Loucy (cell line): ENCODE measurements at regions not wholly inside any gene's neighbourhood (a gene's known extent, or its start where the extent isn't known, plus 50 kb on each side); places are given as distances from the start of the nearest gene placed in this dataset.

Experiments used
- H2AFZ ChIP-seq: fragments of 200-600 bp; sonication (generic); 2 replicates; pipeline ENCODE4 v1.6.0; 2016; ENCODE audit warnings: antibody characterized with exemption, mild to moderate bottlenecking, low read length, moderate library complexity
- H3F3A ChIP-seq: fragments of 200-600 bp; 2 replicates; pipeline ENCODE4 v1.6.0; 2016; ENCODE audit warnings: antibody characterized with exemption, low read depth, mild to moderate bottlenecking
- H3K27me3 ChIP-seq: fragments of 200-600 bp; sonication (generic); 2 replicates; pipeline ENCODE4 v1.6.1; 2014; ENCODE audit warnings: low read length, mild to moderate bottlenecking; ENCODE audit not compliant: insufficient read depth, poor library complexity, severe bottlenecking
- H3K36me3 ChIP-seq: fragments of 200-600 bp; sonication (generic); 2 replicates; pipeline ENCODE4 v1.6.1; 2016; ENCODE audit warnings: low read length; ENCODE audit not compliant: insufficient read depth
- H3K4me1 ChIP-seq: fragments of 200-600 bp; sonication (generic); 2 replicates; pipeline ENCODE4 v1.5.1; 2014; ENCODE audit warnings: low read length, mild to moderate bottlenecking; ENCODE audit not compliant: insufficient read depth, poor library complexity, severe bottlenecking
- H3K4me2 ChIP-seq: fragments of 200-600 bp; sonication (generic); 2 replicates; pipeline ENCODE4 v1.6.0; 2014; ENCODE audit warnings: antibody characterized with exemption, low read length, low read depth, mild to moderate bottlenecking; ENCODE audit not compliant: poor library complexity, severe bottlenecking
- H3K4me3 ChIP-seq: fragments of 200-600 bp; sonication (generic); 2 replicates; pipeline ENCODE4 v1.5.1; 2014; ENCODE audit warnings: low read length, mild to moderate bottlenecking, mixed read lengths; ENCODE audit not compliant: poor library complexity, severe bottlenecking
- H3K79me2 ChIP-seq: fragments of 200-600 bp; sonication (generic); 2 replicates; pipeline ENCODE4 v1.6.1; 2014; ENCODE audit warnings: low read length; ENCODE audit not compliant: insufficient read depth
- H3K9ac ChIP-seq: fragments of 200-600 bp; sonication (generic); 2 replicates; pipeline ENCODE4 v1.6.0; 2014; ENCODE audit warnings: mild to moderate bottlenecking, low read depth, low read length, moderate library complexity; ENCODE audit not compliant: poor library complexity, severe bottlenecking
- H3K9me2 ChIP-seq: fragments of 200-600 bp; sonication (generic); replicated peaks from 2 replicates; pipeline ENCODE4 v1.6.1; 2016; ENCODE audit warnings: low read depth, low read length, mixed read lengths
- H3K9me3 ChIP-seq: fragments of 200-600 bp; sonication (generic); 2 replicates; pipeline ENCODE4 v1.6.1; 2014; ENCODE audit warnings: mild to moderate bottlenecking, antibody characterized with exemption, low read length, low read depth; ENCODE audit not compliant: insufficient read depth
- H4K20me1 ChIP-seq: fragments of 200-600 bp; sonication (generic); 2 replicates; pipeline ENCODE4 v1.6.0; 2014; ENCODE audit warnings: antibody characterized with exemption, low read length, mild to moderate bottlenecking; ENCODE audit not compliant: insufficient read depth, poor library complexity, severe bottlenecking
- EZH2phosphoT487 ChIP-seq: fragments of 200-600 bp; IDR thresholded peaks from 2 replicates; pipeline ENCODE4 v1.6.1; 2018; ENCODE audit warnings: antibody characterized with exemption, mild to moderate bottlenecking, moderate library complexity, borderline replicate concordance
- TF ChIP-seq, protein P1 (sequence below): fragments of 200-600 bp; sonication (generic); conservative IDR thresholded peaks from 2 replicates; pipeline ENCODE4 v1.5.1; 2014; ENCODE audit warnings: mild to moderate bottlenecking, antibody characterized with exemption, low read length

GRCh38 chr9:25472085-25472607 is 206.1 kb downstream of the TUSC1 start:
- H3K4me3 ChIP-seq, result no peak overlapping the region
- no peak overlapping the region for H3K4me2 ChIP-seq
- no peaks in the 10 kb centered on the region for H3K79me2 ChIP-seq
- no peaks in the 10 kb centered on the region for H3F3A ChIP-seq
- H3K9me2 ChIP-seq, result no peaks in the 10 kb centered on the region
- no peaks in the 10 kb centered on the region for H3K36me3 ChIP-seq
- H3K27me3 ChIP-seq, result no peaks in the 10 kb centered on the region
- H3K9ac ChIP-seq, result no peak overlapping the region
- no peaks in the 10 kb centered on the region for H3K4me1 ChIP-seq
- TF ChIP-seq EZH2phosphoT487, result no peak
- TF ChIP-seq, protein P1, sequence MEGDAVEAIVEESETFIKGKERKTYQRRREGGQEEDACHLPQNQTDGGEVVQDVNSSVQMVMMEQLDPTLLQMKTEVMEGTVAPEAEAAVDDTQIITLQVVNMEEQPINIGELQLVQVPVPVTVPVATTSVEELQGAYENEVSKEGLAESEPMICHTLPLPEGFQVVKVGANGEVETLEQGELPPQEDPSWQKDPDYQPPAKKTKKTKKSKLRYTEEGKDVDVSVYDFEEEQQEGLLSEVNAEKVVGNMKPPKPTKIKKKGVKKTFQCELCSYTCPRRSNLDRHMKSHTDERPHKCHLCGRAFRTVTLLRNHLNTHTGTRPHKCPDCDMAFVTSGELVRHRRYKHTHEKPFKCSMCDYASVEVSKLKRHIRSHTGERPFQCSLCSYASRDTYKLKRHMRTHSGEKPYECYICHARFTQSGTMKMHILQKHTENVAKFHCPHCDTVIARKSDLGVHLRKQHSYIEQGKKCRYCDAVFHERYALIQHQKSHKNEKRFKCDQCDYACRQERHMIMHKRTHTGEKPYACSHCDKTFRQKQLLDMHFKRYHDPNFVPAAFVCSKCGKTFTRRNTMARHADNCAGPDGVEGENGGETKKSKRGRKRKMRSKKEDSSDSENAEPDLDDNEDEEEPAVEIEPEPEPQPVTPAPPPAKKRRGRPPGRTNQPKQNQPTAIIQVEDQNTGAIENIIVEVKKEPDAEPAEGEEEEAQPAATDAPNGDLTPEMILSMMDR, result no peak
- no peaks in the 10 kb centered on the region for H4K20me1 ChIP-seq
- H3K9me3 ChIP-seq, result peaks cover 4% of the 10 kb centered on the region; the same call in 1 of the 2 replicates
- H2AFZ ChIP-seq, result no peak overlapping the region

DNA sequence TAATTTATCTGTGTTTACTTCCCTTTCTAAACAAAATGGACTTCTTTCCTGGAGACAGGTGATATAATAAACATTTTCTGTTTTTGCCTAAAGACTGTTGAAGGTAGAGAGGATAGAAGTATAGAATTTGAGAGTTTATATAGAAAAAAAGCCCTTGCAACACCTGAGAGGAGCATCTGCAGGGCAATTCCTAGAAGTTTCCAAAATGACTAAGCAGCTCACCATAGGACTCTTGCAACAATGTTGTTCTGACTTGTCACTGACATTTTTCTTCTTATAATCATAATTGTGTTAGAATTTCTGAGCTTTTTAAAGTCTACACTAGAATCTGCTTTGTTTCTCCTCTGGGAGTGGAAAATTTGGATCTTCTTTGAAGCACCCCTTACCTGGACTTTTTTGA is 216.8 kb downstream of the TUSC1 start:
- H3K4me1 ChIP-seq, result no peaks in the 10 kb centered on the region
- no peaks in the 10 kb centered on the region for H3K9me3 ChIP-seq
- TF ChIP-seq EZH2phosphoT487, result no peak
- TF ChIP-seq, protein P1, result no peak
- no peaks in the 10 kb centered on the region for H4K20me1 ChIP-seq
- no peak overlapping the region for H3K4me2 ChIP-seq
- H3K9me2 ChIP-seq, result no peaks in the 10 kb centered on the region
- H3K9ac ChIP-seq, result no peak overlapping the region
- no peaks in the 10 kb centered on the region for H3F3A ChIP-seq
- no peaks in the 10 kb centered on the region for H3K27me3 ChIP-seq
- no peaks in the 10 kb centered on the region for H3K79me2 ChIP-seq
- no peaks in the 10 kb centered on the region for H3K36me3 ChIP-seq
- no peak overlapping the region for H2AFZ ChIP-seq
- H3K4me3 ChIP-seq, result no peak overlapping the region

DNA sequence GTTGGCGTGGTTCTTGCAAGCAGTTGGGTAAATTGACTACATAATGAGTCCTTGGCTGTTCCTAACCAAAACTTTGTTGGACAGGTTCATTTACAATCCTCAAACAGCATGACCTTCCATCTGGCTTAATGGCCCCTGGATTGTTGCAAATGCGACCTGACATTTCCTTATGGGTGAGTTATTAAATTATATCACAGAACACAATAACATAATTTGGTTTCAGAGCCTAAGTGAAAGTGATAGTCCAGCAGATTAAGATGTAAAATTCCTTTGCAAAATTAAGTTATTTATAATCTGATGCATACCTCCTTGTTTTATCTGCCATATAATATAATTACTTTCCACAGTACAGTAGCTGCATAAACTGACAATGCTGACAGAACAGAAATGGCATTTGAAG is 224.4 kb downstream of the TUSC1 start:
- Histone ChIP-seq H4K20me1 (no peaks in the 10 kb centered on the region), H3K9ac (no peak overlapping the region), H3K36me3 (no peaks in the 10 kb centered on the region), H2AFZ (no peak overlapping the region), H3K4me2 (no peak overlapping the region), H3K27me3 (no peaks in the 10 kb centered on the region), H3K4me1 (no peaks in the 10 kb centered on the region), H3F3A (no peaks in the 10 kb centered on the region), H3K79me2 (no peaks in the 10 kb centered on the region), H3K9me2 (no peaks in the 10 kb centered on the region), H3K9me3 (no peaks in the 10 kb centered on the region), H3K4me3 (no peak overlapping the region)
- TF ChIP-seq, protein P1, result no peak
- no peak for TF ChIP-seq EZH2phosphoT487
